Parathyroid adenoma (tissue), 2 donors: ENCODE measurements at regions not wholly inside any gene's neighbourhood (a gene's known extent, or its start where the extent isn't known, plus 50 kb on each side); places are given as distances from the start of the nearest gene placed in this dataset.
"Not testable (repeated sequence)": the region's sequence is repeated elsewhere in the genome, so short reads cannot be mapped to it uniquely, and the experiment has no call there.

ENCODE experiments used
- H2AFZ ChIP-seq: fragments of 300-600 bp; sonication (generic); one replicate; pipeline ENCODE4 v1.7.0; 2017; ENCODE audit warnings: antibody characterized with exemption, mild to moderate bottlenecking
- H3K27ac ChIP-seq: fragments of 300-600 bp; sonication (generic); one replicate; pipeline ENCODE4 v1.7.0; 2017
- H3K27me3 ChIP-seq: fragments of 300-600 bp; sonication (generic); one replicate; pipeline ENCODE4 v1.7.0; 2017; ENCODE audit warnings: low read length; ENCODE audit not compliant: control insufficient read depth, insufficient read depth
- H3K36me3 ChIP-seq: fragments of 300-600 bp; sonication (generic); one replicate; pipeline ENCODE4 v1.7.0; 2017; ENCODE audit warnings: low read length; ENCODE audit not compliant: control insufficient read depth, insufficient read depth
- H3K4me1 ChIP-seq: fragments of 300-600 bp; sonication (generic); one replicate; pipeline ENCODE4 v1.7.0; 2017; ENCODE audit warnings: control low read depth
- H3K4me2 ChIP-seq: fragments of 300-600 bp; sonication (generic); one replicate; pipeline ENCODE4 v1.7.0; 2017; ENCODE audit warnings: low read length
- H3K4me3 ChIP-seq: fragments of 300-600 bp; sonication (generic); one replicate; pipeline ENCODE4 v1.7.0; 2017; ENCODE audit warnings: low read depth, low read length
- H3K79me2 ChIP-seq: fragments of 300-600 bp; sonication (generic); one replicate; pipeline ENCODE4 v1.7.0; 2017; ENCODE audit warnings: control low read depth
- H3K9ac ChIP-seq: fragments of 300-600 bp; sonication (generic); one replicate; pipeline ENCODE4 v1.7.0; 2017; ENCODE audit warnings: mild to moderate bottlenecking
- H3K9me3 ChIP-seq: fragments of 300-600 bp; sonication (generic); one replicate; pipeline ENCODE4 v1.7.0; 2017; ENCODE audit warnings: low read length; ENCODE audit not compliant: control insufficient read depth
- CTCF ChIP-seq: fragments of 300-600 bp; sonication (generic); IDR thresholded peaks from one replicate; pipeline ENCODE4 v1.7.0; 2017; ENCODE audit warnings: antibody characterized with exemption, mild to moderate bottlenecking
- donor health status: primary hyperparathyroidism.

- H3K4me2 ChIP-seq, result no peak overlapping the region
- no peaks in the 10 kb centered on the region for H3K9me3 ChIP-seq
- H3K4me1 ChIP-seq, result no peaks in the 10 kb centered on the region
- H3K9ac ChIP-seq, result no peak overlapping the region
- no peak overlapping the region for H2AFZ ChIP-seq
- TF ChIP-seq CTCF, result no peak
- no peaks in the 10 kb centered on the region for H3K79me2 ChIP-seq
- H3K27ac ChIP-seq, result no peak overlapping the region
- H3K36me3 ChIP-seq, result no peaks in the 10 kb centered on the region
- H3K4me3 ChIP-seq, result no peak overlapping the region
- H3K27me3 ChIP-seq, result no peaks in the 10 kb centered on the region
Measured at GRCh38 chr5:98186128-98186527, 587.3 kb upstream of the RGMB start.

GRCh38 chr5:98187945-98188344 is 585.5 kb upstream of the RGMB start:
- Histone ChIP-seq H3K4me2 (no peak overlapping the region), H3K27me3 (no peaks in the 10 kb centered on the region), H3K9ac (no peak overlapping the region), H3K79me2 (no peaks in the 10 kb centered on the region), H2AFZ (no peak overlapping the region), H3K9me3 (no peaks in the 10 kb centered on the region), H3K4me1 (no peaks in the 10 kb centered on the region), H3K36me3 (no peaks in the 10 kb centered on the region), H3K27ac (no peak overlapping the region), H3K4me3 (no peak overlapping the region)
- no peak for TF ChIP-seq CTCF

GRCh38 chr5:98190344-98190743 is 583.1 kb upstream of the RGMB start:
- H3K27me3 ChIP-seq, H3K9ac ChIP-seq, H3K4me3 ChIP-seq, H2AFZ ChIP-seq, H3K79me2 ChIP-seq, H3K9me3 ChIP-seq, H3K27ac ChIP-seq, H3K36me3 ChIP-seq, H3K4me1 ChIP-seq, H3K4me2 ChIP-seq: not testable (repeated sequence)

GRCh38 chr5:98193921-98194760 is 579.3 kb upstream of the RGMB start:
- no peak for TF ChIP-seq CTCF
- Histone ChIP-seq H3K9me3 (no peaks in the 10 kb centered on the region), H3K36me3 (no peaks in the 10 kb centered on the region), H3K79me2 (no peaks in the 10 kb centered on the region), H3K4me2 (no peak overlapping the region), H3K27me3 (no peaks in the 10 kb centered on the region), H3K4me1 (no peaks in the 10 kb centered on the region), H3K9ac (no peak overlapping the region), H3K27ac (no peak overlapping the region), H2AFZ (no peak overlapping the region), H3K4me3 (no peak overlapping the region)

- no peaks in the 10 kb centered on the region for H3K79me2 ChIP-seq
Measured at GRCh38 chr5:98200726-98201541, 572.5 kb upstream of the RGMB start.

More at GRCh38 chr5:98200726-98201541, 572.5 kb upstream of the RGMB start:
- Histone ChIP-seq H3K4me3 (no peak overlapping the region), H3K36me3 (no peaks in the 10 kb centered on the region), H3K27ac (no peak overlapping the region), H3K9me3 (no peaks in the 10 kb centered on the region), H3K4me2 (no peak overlapping the region), H3K27me3 (no peaks in the 10 kb centered on the region), H3K9ac (no peak overlapping the region), H3K4me1 (no peaks in the 10 kb centered on the region), H2AFZ (no peak overlapping the region)
- no peak for TF ChIP-seq CTCF
